HG02759 (cell line): ENCODE measurements at regions not wholly inside any gene's neighbourhood (a gene's known extent, or its start where the extent isn't known, plus 50 kb on each side); places are given as distances from the start of the nearest gene placed in this dataset.
"Not testable (repeated sequence)": the region's sequence is repeated elsewhere in the genome, so short reads cannot be mapped to it uniquely, and the experiment has no call there.

Experiments used
- ATAC-seq: cut with Tn5 transposase; IDR thresholded peaks from one replicate; pipeline ENCODE4 v1.9.1; 2021; ENCODE audit warnings: mild to moderate bottlenecking, moderate library complexity; ENCODE audit not compliant: unreplicated experiment

DNA sequence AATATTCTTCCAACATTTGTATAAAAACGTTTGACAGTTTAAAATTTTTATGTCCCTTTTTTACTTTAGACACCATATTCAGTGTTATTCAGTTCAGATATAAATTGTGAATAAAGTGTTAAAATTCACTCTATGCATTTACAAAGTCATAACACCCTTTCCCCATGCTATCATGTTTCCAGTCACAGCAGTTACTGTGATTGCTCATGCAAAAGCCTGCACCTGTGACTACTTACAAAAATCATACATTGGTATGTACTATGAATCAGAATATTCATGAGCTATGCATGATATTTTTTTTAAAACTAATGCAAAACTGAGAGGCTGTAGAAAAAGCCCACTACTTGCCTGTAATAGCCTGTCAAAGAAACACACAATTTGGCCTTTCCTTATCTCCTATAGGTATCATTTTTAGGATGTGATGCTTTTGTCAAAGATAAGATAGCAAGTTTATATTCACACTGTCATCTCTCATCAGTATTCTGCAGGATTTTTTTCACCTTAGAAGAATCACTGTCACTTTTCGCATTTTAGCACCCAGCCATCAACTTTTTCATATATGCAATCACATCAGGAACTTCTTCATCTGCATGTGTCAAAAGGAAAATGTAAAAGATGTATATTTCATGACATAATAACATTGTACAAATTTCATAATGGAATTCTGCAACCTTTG, 443.2 kb downstream of the C12orf50 start:
- no peak for ATAC-seq

DNA sequence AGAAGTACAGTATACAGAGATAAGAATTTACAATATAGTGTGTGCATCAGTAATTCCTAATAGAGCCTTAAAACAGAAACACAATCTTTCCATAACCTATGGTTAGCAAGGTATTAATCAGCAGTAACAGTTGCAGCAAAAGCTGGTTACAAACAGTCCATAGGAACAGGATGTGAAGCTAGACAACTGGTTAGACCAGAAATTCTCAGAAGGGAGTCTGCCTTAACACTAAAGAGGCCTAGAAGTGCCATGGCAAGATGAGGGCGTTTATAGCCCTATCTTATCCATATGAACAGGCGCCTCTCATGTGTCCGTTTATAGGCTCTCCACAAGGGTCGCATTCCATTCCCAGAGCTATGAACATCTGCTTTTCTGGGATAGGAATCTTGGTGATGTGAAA, 450.1 kb downstream of the C12orf50 start:
- ATAC-seq = not testable (repeated sequence)

DNA sequence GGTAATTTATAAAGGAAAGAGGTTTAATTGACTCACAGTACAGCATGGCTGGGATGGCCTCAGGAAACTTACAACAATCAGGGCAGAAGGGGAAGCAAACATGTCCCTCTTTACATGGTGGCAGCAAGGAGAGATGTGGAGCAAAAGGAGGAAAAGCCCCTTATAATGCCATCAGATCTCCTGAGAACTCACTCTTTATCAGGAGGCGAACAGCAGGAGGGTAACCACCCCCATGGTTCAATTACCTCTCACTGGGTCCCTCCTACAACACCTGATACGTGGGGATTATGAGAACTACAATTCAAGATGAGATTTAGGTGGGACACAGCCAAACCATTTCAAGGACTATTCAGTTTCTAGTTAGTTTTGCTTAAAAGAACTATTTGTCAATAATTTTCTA, 453.3 kb downstream of the C12orf50 start:
- ATAC-seq = no peak

DNA sequence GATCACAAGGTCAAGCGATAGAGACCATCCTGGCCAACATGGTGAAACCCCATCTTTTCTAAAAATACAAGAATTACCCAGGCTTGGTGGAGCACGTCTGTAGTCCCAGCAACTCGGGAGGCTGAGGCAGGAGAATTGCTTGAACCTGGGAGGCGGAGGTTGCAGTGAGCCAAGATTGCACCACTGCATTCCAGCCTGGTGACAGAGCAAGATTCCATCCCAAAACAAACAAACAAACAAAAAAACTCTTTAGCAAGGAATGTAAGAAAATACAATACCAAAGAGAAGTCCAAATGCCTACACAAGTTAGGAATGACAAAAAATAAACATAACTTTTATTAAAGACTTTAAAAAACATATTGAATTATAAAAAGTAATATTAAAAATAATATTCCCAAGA, 462.3 kb downstream of the C12orf50 start:
- not testable (repeated sequence) for ATAC-seq

DNA sequence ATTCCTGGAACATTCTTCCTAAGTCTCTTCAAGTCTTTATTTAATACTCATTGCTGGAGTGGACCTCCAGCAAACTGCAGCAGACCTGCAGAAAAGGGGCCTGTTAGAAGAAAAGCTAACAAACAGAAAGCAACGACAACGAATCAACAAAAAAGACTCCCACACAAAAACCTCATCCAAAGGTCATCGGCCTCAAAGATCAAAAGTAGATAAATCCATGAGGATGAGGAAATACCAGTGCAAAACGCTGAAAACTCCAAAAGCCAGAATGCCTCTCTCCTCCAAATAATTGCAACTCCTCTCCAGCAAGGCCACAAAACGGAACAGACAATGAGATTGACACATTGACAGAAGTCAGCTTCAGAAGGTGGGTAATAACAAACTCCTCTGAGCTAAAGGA, 472.2 kb downstream of the C12orf50 start:
- no peak for ATAC-seq

DNA sequence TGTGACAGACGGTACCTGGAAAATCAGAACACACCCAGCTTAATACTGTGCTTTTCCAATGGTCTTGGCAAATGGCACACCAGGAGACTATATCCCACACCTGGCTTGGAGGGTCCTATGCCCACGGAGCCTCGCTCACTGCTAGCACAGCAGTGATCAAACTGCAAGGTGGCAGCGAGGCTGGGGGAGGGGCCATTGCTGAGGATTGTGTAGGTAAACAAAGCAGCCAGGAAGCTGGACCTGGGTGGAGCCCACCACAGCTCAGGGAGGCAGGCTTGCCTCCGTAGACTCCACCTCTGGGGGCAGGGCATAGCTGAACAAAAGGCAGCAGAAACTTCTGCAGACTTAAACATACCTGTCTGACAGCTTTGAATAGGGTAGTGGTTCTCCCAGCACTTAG, 498.0 kb downstream of the C12orf50 start:
- not testable (repeated sequence) for ATAC-seq

DNA sequence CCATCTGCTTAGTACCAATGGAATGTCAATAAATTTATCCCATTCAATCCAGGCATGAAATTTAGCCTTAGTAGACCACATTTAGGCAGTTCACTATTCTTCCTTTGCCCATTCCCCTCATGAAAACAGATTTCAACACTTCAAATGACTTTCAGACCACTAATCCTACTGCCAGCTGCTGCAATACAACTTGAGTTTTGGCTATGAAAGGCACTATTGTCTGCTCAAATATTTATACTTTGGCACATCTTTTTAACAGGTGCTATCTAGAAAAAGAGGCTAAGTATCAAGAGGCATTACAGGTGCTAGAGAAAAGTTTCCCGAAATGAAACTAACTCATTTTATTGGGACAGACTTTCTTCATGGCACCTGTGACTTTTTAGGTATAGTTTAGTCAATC, 499.8 kb downstream of the C12orf50 start:
- no peak for ATAC-seq

DNA sequence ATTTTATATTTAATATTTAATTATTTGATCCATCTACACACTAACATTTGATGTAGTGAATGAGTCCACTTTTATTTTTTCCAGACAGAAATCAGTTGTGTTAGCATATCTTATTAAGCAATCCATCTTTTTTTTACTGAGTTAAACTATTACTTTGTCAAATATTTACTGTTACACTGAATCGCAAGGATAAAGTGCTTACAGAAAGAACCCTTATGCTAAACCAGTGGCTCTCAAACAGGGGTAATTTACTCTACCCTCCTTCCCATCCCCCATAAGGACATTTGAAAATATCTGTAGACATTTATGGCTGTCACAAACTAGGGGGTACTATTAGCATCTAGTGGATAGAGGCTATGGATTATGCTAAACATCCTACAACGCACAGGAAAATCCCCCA, 508.2 kb downstream of the C12orf50 start:
- ATAC-seq = no peak

DNA sequence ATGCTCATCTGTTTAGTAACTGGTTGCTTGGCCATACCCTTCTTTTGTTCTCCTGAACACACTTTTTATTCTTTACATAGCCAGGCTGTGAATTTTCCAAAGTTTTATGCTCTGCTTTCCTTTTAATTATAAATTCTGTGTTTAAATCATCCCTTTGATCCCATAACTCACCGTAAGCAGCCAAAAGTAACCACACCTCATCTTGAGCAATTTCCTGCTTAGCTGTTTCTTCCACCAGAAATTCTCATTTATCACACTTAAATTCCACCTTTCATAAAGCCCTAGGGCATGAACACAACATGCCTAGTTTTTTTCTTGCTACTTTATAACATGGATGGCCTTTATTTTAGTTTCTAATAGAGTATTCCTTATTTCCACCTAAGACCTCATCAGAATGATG, 510.7 kb downstream of the C12orf50 start:
- ATAC-seq = no peak

DNA sequence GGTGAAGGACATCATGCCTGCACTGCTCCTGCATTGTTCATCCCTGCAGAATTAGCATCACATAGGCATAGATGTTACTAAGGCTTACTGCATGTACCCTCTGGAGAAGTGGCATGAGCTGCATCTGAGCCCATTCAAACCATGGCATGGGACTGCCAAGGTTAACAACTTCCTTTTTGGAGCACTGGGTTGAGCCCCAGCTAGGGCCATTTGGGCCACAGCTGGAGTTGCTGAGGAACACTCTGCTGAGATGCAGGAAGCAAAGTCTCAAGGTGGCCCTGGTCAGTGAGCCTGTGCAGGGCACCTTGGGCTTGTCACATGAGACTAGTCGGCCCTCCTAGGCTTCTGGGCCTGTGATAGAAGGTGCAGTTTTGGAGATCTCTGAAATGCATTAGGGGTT, 511.2 kb downstream of the C12orf50 start:
- no peak for ATAC-seq

DNA sequence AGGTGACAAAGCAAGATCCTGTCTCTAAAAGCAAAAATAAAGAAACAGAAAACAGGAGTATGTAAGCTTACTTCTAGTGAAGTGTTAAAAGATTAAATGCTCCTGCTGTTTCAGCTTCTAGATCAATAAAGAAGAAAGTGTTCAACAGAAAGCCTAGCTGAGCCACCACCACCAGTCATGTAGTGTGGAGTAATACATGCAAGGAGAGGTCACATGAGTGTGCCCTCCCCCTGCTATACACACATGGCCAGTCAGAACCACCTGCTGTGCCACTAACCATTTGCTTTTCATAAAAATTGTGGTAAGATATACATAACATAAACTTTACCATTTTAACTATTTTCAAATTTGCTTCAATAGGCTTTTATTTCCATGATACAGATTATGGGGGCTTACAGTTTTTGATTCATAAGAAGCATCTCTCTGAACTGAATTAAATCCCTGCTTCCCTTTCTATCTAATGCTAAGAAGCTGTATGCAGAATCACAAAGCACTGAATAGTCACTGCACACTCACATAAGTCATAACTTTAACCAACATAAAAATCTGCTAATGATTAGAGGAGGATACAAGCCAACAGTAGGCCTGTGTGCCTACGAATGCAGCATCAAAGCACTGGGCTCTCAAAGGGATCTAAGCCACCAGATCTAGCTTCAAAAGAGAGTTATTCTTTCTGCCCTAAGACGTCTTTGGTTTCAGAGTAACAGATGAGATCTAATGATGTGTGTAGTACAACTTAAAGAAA, 515.5 kb downstream of the C12orf50 start:
- ATAC-seq = no peak

DNA sequence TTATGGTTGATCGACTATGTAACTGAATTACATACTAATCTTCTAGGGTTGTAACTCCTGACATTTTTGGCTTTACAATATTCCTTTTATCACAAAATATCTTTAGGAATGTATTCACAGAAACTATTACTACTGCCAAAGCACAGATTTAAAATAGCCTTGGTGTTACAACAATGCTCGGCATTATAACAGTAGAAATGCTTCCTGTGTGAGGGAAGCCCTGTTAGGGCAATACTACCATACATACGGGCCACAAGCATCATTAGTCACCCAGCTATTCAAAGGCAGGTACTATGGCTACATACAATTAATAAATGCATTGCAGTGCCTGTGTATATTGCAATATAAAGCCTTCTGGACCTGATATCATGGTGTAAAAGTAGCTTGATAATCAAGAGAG, 517.8 kb downstream of the C12orf50 start:
- no peak for ATAC-seq

DNA sequence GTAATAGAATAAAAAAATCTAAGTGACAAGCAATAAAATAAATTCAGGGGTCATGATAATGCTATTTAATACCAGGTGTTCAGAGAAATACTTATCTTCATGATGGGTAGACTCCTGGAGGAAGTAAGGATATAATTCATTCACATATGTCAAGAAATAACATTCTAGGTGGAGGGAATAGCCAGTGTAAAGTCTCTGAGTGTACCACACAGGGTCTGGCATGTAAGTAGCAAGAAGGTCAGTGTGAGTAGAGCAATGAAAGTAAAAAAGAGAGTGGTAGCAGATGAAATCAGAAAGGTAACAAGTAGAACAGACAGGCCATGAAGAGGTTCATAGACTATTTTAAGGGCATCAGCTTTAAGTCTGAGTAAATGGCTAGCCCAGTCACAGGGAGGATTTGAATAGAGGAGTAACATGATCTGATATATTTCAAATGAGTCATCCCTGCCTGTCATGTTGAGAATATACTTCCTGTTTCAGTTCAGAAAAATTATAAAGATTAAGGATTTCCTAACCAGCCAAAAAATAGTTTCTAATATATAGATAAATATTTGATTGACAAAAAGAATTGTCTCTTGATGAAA, 519.9 kb downstream of the C12orf50 start:
- peak; percentile 60 for ATAC-seq

DNA sequence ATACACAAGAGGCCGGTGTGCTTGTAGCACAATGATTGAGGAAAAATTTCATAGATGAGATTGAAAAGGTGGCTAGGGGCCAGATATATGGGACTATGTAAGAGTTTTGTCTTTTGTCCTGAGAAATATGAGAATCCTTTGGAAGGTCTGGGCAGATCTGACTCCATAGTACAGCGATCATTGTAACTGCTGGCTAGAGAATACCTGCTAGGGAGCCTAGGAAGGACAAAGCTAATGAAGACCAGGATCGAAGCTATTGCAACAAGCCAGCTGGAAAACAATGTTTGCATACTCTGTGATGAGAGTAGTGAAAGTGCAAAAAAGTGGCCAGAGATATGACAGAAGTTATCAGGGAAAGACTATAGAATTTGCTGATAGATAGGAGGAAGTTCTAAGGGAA, 537.6 kb downstream of the C12orf50 start:
- ATAC-seq = no peak

DNA sequence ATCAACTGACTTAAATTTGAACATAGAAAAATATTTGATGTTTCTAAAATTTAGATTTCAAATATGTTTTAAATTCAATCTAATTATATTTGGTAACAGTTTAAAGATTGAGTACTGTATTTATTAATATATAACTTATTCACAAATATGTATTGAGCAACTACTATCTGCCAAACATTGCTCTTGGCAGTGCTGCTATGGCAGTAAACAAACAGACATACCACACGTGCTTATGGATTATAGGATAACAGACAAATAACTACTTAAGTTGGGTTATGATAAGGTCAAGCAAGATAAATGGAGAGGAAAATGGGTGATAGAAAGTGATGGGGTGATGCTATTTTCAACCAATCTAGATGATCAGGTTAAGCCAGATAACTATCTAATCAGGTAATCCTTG, 538.1 kb downstream of the C12orf50 start:
- ATAC-seq = no peak

DNA sequence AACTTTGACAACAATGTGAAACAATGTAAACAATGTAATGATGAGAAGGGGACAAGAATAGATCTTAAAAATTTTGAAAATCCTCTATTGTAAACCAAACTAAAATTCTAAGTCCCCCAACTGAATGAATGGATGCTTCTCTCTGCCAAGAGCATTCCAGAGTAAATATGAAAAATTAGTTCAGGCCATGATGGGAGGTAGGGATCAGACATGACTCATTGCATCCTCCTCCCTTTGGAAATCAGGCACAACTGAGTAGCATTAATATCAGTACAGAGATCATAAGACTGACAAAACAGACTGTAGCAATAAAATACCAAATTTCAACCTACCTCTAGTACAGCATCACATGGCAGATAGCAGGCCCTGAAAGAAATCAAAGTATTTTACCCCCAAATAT, 559.9 kb downstream of the C12orf50 start:
- no peak for ATAC-seq

DNA sequence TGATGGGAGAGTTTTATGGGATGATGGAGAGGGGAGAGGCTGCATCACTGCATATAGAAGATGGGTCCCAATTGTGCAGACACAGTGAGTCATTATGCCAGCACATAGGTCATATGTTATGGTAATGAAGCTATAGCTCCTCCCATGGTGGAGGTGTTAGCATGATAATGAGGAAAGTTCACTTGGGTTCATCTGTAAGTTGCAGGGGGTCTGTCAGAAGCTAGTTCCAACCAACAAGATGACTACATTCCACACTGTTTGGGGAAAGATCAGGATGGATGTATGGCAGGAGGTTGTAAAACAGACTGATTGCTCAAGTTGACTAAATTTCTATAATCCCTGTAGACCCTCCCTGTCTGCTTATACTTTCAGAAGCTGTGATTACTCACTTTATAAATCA, 561.3 kb downstream of the C12orf50 start:
- ATAC-seq = no peak

DNA sequence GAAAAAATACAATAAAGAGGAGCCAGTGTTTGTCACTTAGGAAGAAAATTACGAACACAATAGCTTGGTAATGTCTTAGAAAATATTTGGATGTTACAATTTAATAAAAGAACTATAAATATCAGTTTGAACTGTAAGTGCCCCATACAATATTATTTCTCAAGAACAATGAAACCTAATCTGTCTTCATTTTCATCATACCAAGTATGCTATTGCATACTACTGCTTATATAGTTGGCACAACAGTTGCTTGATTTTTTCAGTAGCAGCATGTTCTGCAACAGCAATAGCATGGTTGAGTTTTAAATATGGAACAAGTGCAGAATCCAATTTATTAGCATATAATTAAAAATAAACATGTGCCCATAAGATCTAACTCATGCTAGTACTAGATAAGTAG, 564.6 kb downstream of the C12orf50 start:
- no peak for ATAC-seq

DNA sequence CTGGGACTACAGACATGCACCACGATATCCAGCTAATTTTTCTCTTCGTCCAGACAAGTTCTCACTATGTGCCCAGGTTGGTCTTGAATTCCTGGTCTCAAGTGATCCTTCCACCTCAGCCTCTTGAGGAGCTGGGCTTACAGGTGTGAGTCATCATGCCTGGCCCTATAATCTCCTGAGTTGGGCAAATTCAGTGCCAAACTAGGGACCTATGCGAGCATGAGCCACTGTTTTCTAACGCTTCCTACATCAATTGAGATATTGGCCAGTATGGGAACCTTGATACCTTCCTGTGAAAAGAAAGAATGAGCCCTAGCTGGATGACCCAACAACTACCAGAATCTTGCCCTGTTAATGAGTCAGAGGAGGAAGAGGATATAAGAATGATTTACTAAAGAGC, 585.2 kb downstream of the C12orf50 start:
- ATAC-seq = no peak

DNA sequence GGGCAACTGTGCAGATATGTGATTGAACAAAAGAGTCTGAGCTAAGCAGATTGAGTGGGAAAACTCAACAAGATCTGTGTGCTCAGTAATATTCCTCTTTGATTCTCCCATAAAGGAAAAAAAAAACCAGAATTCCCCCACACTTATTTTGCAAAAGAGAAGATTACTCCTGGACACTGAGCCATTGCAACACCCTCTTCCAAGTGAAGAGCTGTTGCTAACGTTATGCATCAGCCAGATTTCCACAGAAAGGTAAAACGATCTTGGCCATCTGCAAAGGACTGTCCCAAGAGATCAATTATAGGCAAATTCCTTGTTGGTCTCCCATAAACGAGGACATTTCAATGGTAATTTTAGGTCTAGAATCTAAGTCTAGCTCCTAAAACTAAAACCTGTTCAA, 587.7 kb downstream of the C12orf50 start:
- no peak for ATAC-seq

DNA sequence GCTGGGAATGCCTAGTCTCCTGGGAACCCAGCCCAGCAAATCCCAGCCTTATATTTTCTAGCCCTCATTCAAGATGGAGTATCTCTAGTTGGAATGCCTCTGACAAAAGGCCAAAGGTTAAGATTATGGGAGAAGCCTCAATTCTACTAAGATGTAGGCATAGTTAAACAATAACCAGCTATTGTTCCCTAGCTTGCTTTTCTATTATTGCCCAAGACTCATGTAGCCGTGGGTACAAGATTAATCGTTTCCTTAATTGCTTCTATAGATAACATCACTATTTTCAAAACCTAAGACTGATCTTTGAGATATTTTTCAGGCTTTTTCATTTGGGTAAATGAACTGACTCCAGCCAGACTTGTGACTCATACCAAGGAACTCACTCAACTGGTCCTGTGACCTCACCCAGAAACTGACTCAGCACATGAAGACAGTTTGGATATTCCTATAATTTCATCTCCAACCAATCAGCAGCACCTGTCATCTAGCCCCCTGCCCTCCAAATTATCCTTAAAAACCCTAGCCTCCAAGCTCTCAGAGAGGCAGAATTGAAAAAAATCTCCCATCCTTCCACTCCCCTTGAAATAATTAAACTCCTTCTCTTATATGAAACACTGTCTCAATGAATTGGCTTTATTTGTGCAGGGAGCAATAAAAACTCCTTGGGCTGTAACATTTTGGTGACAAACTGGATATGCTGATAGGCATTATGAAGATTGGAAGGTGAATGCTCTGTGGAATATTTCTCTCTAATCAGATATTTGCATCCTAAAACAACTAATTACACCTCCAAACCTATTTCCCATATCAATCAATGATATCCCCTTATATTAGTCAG, 589.0 kb downstream of the C12orf50 start:
- ATAC-seq = no peak
